ENCODE measurements at regions not wholly inside any gene's neighbourhood (a gene's known extent, or its start where the extent isn't known, plus 50 kb on each side); places are given as distances from the start of the nearest gene placed in this dataset.

GRCh38 chr2:147352264-147353071 is 492.4 kb upstream of the ACVR2A start:
- TF ChIP-seq ZNF791 (tag by site-specific recombination; IDR thresholded peaks at IDR 0.05) (no peak), ZNF48 (tag by site-specific recombination; IDR thresholded peaks at IDR 0.05) (no peak), ZNF664 (tag by site-specific recombination; IDR thresholded peaks at IDR 0.05) (no peak), ZEB2 (tag by site-specific recombination; IDR thresholded peaks at IDR 0.05) (no peak), ZNF2 (tag by site-specific recombination; IDR thresholded peaks at IDR 0.05) (no peak)

Measured in HEK293 (cell line).